GM12864 (cell line): ENCODE measurements at regions not wholly inside any gene's neighbourhood (a gene's known extent, or its start where the extent isn't known, plus 50 kb on each side); places are given as distances from the start of the nearest gene placed in this dataset.

Source experiments
- DNase-seq: peaks from one replicate; pipeline ENCODE4 v3.0.0-alpha.2; 2011; ENCODE audit warnings: low read depth
- H3K4me3 ChIP-seq: 2 replicates; pipeline ENCODE4 v1.5.1; 2011; ENCODE audit warnings: mild to moderate bottlenecking, low read depth, low read length, control low read depth
- TF ChIP-seq, protein P1 (sequence below): IDR thresholded peaks from 2 replicates; pipeline ENCODE4 v1.5.1; 2011; ENCODE audit warnings: low read depth, mild to moderate bottlenecking, moderate library complexity, low read length, control low read depth, inconsistent platforms; ENCODE audit errors: missing control alignments

DNA sequence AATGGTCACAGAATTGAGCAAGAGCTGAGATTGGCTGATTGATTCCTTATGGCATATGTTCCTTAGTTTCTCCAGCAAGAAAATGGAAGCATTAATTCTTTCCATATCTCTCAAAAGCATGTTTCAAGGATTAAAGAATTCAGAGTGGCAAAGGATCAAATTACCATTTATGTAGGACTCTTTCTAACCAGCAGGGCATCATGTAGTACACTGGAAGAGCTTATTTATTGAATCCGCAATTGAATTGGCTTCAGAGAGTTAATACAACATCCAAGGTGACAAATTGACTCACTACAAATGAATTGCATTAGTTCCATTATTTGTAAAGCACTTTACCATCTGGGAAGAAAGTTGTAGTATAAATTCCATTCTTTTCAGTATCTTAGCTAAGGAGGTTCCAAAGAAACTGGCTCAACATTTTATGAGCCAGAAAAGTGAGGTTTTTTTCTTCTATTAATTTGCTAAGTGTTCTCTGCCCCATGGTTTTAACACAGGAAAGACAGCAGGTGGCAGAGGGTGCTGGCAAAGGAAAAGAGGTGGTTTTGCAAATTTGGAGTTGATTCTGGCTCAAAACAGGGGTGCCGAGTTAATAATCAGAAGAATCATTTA lies 409.9 kb downstream of the MTX2 start:
- no peak for DNase-seq
- TF ChIP-seq, protein P1, sequence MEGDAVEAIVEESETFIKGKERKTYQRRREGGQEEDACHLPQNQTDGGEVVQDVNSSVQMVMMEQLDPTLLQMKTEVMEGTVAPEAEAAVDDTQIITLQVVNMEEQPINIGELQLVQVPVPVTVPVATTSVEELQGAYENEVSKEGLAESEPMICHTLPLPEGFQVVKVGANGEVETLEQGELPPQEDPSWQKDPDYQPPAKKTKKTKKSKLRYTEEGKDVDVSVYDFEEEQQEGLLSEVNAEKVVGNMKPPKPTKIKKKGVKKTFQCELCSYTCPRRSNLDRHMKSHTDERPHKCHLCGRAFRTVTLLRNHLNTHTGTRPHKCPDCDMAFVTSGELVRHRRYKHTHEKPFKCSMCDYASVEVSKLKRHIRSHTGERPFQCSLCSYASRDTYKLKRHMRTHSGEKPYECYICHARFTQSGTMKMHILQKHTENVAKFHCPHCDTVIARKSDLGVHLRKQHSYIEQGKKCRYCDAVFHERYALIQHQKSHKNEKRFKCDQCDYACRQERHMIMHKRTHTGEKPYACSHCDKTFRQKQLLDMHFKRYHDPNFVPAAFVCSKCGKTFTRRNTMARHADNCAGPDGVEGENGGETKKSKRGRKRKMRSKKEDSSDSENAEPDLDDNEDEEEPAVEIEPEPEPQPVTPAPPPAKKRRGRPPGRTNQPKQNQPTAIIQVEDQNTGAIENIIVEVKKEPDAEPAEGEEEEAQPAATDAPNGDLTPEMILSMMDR, result no peak
- H3K4me3 ChIP-seq, result no peak overlapping the region

DNA sequence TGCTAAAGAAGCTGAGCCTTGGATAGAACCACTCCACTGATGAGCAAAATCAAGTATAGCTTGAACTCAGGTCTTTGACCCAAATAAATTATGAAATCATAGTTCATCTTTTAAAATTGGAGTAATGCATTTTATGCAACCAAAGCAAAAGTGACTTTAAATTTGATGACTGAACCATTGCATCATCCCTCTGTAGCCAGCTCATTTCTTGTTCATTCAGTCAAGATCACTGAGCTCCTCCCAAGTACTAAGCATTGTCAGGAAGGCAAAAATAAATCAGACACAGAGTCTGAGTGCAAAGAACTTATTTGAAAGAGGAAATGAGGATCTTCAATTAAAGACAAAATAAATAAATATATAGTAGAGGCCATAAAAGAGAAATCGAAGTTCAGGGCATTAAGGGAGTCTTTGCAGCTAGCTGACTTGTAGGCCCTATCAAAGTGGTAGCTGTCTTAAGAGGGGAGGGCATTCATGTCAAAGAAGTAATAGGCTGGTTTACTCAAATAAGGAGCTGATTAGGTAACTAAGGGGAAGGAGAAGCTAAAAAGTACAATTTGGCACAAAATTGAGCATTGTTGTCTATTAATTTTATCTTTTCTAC lies 411.8 kb downstream of the MTX2 start:
- TF ChIP-seq, protein P1, result no peak
- DNase-seq, result no peak
- H3K4me3 ChIP-seq, result no peak overlapping the region

DNA sequence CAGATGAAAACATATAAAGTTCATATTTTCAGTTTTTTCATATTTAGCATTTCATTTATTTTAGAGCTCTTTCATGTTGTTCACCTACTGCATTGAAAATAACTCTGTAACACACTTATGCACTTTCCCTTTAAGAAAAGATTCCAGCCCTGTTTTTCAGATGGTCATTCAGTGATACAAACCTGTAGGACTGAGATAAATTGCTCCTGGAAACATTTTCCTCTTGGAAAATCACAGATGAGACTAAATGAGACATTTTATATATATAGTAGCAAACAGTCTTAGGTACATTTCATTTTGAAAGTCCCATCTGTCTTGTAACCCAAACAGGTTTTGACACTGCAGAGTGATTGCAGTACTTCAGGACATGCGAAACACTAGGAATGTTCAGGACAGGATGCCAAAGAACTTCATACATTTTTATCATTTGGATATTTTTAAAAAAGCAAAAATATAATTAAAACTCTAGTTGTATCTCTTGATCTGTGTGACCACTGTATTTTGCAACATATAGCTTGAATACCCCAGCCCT lies 412.4 kb downstream of the MTX2 start:
- H3K4me3 ChIP-seq, result no peak overlapping the region
- DNase-seq, result no peak
- TF ChIP-seq, protein P1, result no peak

DNA sequence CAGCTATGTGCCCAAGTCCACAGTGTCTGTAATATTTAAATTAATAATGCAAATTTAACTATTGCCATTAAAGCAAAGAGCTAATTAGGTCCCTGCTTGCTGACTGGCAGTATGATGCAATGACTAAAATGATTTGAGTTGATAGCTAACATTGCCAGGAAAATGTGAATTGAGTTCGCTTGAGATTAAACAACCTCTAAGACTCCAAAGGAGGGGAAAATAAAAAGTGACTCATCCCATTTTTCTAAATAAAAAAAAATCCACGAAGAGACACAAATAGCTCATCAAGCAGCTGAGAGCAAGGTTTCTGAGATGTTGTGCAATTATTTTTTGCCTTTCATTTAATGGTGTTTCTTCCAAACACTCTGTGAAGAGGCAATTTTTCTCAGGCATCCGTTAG lies 413.0 kb downstream of the MTX2 start:
- TF ChIP-seq, protein P1, result no peak
- no peak for DNase-seq
- H3K4me3 ChIP-seq, result no peak overlapping the region

DNA sequence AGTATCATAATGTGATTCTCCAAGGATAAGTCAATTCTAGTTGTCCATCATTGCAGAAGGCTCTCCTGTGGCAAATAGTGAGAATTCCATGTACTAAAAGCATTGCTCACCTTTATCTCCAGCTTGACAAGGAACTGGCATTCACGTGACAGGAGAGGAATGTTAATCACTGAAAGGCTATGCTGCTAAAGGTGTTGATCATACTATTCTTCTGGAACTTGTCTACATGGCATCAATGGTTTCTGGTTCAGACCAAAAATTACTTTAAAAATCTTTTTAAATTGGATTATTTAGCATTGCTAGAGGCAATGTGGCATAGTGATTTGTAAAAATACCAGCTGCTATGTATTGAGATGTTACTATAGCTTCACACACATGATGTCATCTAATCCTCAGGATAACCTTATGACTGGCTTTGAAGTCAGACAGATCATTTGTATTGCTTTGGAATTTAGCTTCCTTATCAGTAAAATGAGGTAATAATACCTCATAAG lies 414.4 kb downstream of the MTX2 start:
- TF ChIP-seq, protein P1, result no peak
- no peak for DNase-seq
- H3K4me3 ChIP-seq, result no peak overlapping the region

DNA sequence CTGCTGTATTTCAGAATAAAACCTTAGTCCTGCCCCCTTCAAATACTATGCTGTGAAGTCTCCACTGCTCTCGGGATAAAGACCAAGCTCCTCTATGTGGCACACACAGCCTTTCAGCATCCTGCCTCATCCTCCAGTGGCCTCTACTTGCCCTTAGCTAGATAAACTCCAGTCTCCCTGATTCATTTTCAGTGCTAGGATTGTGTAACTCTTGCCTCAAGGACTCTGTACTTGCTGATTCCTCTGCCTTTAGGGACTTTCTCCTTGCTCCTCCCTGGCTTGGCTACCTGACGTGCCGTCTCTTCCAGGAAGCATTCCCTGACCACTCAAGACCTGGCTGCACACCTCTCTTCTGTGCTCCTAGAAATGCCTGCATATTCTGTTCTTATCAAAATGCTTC lies 416.7 kb downstream of the MTX2 start:
- TF ChIP-seq, protein P1, result no peak
- no peak overlapping the region for H3K4me3 ChIP-seq
- DNase-seq, result no peak
